ENCODE measurements at regions not wholly inside any gene's neighbourhood (a gene's known extent, or its start where the extent isn't known, plus 50 kb on each side); places are given as distances from the start of the nearest gene placed in this dataset.

GRCh38 chr12:25723336-25723735 lies 170.3 kb upstream of the LMNTD1 start:
- in situ Hi-C loops (cut with MboI; ENCODE audit: low sequenced_read_pairs in 4 of 4) (no loop called here), intact Hi-C loops (cut with DNase I; ENCODE audit: low total_unique reads) (no loop called here)
- ATAC-seq: no peak
- H3K27ac ChIP-seq: no peak overlapping the region
- DNase-seq: no peak
- H3K4me1 ChIP-seq: no peaks in the 10 kb centered on the region
- no peak overlapping the region for H3K4me3 ChIP-seq
- no peaks in the 10 kb centered on the region for H3K36me3 ChIP-seq
- no peaks in the 10 kb centered on the region for H3K9me3 ChIP-seq
- no peaks in the 10 kb centered on the region for H3K27me3 ChIP-seq
- TF ChIP-seq CTCF (IDR thresholded peaks at IDR 0.05 in 4 of 5, conservative IDR thresholded peaks at IDR 0.05 in 1 of 5) (no peak), POLR2A (IDR thresholded peaks at IDR 0.05) (no peak)

- ATAC-seq: no peak
- H3K27ac ChIP-seq: no peak overlapping the region
Observed at GRCh38 chr12:25723921-25724491, 170.9 kb upstream of the LMNTD1 start.

GRCh38 chr12:25725470-25725869 lies 172.4 kb upstream of the LMNTD1 start:
- no peak overlapping the region for H3K4me3 ChIP-seq
- ATAC-seq: no peak
- intact Hi-C loops (cut with DNase I; ENCODE audit: low total_unique reads): no loop called here

More at GRCh38 chr12:25723921-25724491, 170.9 kb upstream of the LMNTD1 start:
- intact Hi-C loops (cut with DNase I; ENCODE audit: low total_unique reads) (no loop called here), in situ Hi-C loops (cut with MboI; ENCODE audit: low sequenced_read_pairs in 4 of 4) (no loop called here)
- Histone ChIP-seq H3K9me3 (no peaks in the 10 kb centered on the region), H3K4me1 (no peaks in the 10 kb centered on the region), H3K27me3 (no peaks in the 10 kb centered on the region), H3K36me3 (no peaks in the 10 kb centered on the region), H3K4me3 (no peak overlapping the region)
- no peak for DNase-seq
- TF ChIP-seq POLR2A (IDR thresholded peaks at IDR 0.05): no peak
- no peak for TF ChIP-seq CTCF (IDR thresholded peaks at IDR 0.05 in 4 of 5, conservative IDR thresholded peaks at IDR 0.05 in 1 of 5)

GRCh38 chr12:25725931-25726330 lies 172.8 kb upstream of the LMNTD1 start:
- H3K4me1 ChIP-seq: no peaks in the 10 kb centered on the region
- H3K4me3 ChIP-seq: no peak overlapping the region
- intact Hi-C loops (cut with DNase I; ENCODE audit: low total_unique reads): no loop called here
- H3K36me3 ChIP-seq: no peaks in the 10 kb centered on the region
- DNase-seq: no peak
- ATAC-seq: peak in 1 of 2 donors; percentile 79
- TF ChIP-seq POLR2A (IDR thresholded peaks at IDR 0.05) (no peak), CTCF (IDR thresholded peaks at IDR 0.05 in 4 of 5, conservative IDR thresholded peaks at IDR 0.05 in 1 of 5) (no peak)
- no peaks in the 10 kb centered on the region for H3K27me3 ChIP-seq
- no peaks in the 10 kb centered on the region for H3K9me3 ChIP-seq
- in situ Hi-C loops (cut with MboI; ENCODE audit: low sequenced_read_pairs in 4 of 4): no loop called here
- no peak overlapping the region for H3K27ac ChIP-seq

More at GRCh38 chr12:25725470-25725869, 172.4 kb upstream of the LMNTD1 start:
- H3K4me1 ChIP-seq: no peaks in the 10 kb centered on the region
- no peaks in the 10 kb centered on the region for H3K27me3 ChIP-seq
- TF ChIP-seq CTCF (IDR thresholded peaks at IDR 0.05 in 4 of 5, conservative IDR thresholded peaks at IDR 0.05 in 1 of 5): no peak
- no peak for TF ChIP-seq POLR2A (IDR thresholded peaks at IDR 0.05)
- H3K27ac ChIP-seq: no peak overlapping the region
- H3K9me3 ChIP-seq: no peaks in the 10 kb centered on the region
- in situ Hi-C loops (cut with MboI; ENCODE audit: low sequenced_read_pairs in 4 of 4): no loop called here
- no peaks in the 10 kb centered on the region for H3K36me3 ChIP-seq
- no peak for DNase-seq

GRCh38 chr12:25728056-25728595 lies 175.0 kb upstream of the LMNTD1 start:
- no peak for DNase-seq
- intact Hi-C loops (cut with DNase I; ENCODE audit: low total_unique reads): no loop called here

More at GRCh38 chr12:25728056-25728595, 175.0 kb upstream of the LMNTD1 start:
- Histone ChIP-seq H3K36me3 (no peaks in the 10 kb centered on the region), H3K4me3 (no peak overlapping the region), H3K4me1 (no peaks in the 10 kb centered on the region), H3K27me3 (no peaks in the 10 kb centered on the region), H3K9me3 (no peaks in the 10 kb centered on the region), H3K27ac (no peak overlapping the region)
- TF ChIP-seq CTCF (IDR thresholded peaks at IDR 0.05 in 4 of 5, conservative IDR thresholded peaks at IDR 0.05 in 1 of 5): no peak
- no peak for TF ChIP-seq POLR2A (IDR thresholded peaks at IDR 0.05)
- no peak for ATAC-seq
- in situ Hi-C loops (cut with MboI; ENCODE audit: low sequenced_read_pairs in 4 of 4): no loop called here

Data from gastrocnemius medialis (tissue), 4 donors.